ENCODE measurements at regions not wholly inside any gene's neighbourhood (a gene's known extent, or its start where the extent isn't known, plus 50 kb on each side); places are given as distances from the start of the nearest gene placed in this dataset.

DNA sequence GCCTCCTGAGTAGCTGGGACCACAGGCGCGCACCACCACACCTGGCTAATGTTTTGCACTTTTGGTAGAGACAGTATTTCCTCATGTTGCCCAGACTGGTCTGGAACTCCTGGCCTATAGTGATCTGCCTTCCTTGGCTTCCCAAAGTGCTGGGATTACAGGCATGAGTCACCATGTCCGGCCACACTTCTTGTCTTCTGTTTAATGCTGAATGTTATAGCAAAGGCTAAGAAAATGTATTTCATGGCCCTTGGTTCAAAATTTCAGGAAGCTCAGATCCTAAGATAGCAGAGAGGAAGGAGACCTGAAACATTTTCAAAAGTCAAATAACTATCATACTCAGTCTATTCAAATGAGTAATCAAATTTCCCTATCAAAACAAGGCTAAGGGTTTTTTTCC lies 229.6 kb downstream of the BAMBI start:
- no peak for TF ChIP-seq POLR2A (IDR thresholded peaks at IDR 0.05)
- TF ChIP-seq, protein P1, sequence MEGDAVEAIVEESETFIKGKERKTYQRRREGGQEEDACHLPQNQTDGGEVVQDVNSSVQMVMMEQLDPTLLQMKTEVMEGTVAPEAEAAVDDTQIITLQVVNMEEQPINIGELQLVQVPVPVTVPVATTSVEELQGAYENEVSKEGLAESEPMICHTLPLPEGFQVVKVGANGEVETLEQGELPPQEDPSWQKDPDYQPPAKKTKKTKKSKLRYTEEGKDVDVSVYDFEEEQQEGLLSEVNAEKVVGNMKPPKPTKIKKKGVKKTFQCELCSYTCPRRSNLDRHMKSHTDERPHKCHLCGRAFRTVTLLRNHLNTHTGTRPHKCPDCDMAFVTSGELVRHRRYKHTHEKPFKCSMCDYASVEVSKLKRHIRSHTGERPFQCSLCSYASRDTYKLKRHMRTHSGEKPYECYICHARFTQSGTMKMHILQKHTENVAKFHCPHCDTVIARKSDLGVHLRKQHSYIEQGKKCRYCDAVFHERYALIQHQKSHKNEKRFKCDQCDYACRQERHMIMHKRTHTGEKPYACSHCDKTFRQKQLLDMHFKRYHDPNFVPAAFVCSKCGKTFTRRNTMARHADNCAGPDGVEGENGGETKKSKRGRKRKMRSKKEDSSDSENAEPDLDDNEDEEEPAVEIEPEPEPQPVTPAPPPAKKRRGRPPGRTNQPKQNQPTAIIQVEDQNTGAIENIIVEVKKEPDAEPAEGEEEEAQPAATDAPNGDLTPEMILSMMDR (IDR thresholded peaks at IDR 0.05), result no peak

Measured in esophagus squamous epithelium (tissue), 4 donors.